HUES48 (cell line): ENCODE measurements at regions not wholly inside any gene's neighbourhood (a gene's known extent, or its start where the extent isn't known, plus 50 kb on each side); places are given as distances from the start of the nearest gene placed in this dataset.
A peak's percentile ranks its signal among the peaks of the same experiment; 100 is the strongest.
"Not testable (repeated sequence)": the region's sequence is repeated elsewhere in the genome, so short reads cannot be mapped to it uniquely, and the experiment has no call there.

ENCODE experiments used
- H3K27ac ChIP-seq: one replicate; pipeline ENCODE4 v1.7.0; 2013; ENCODE audit warnings: low read depth, low read length, inconsistent platforms
- H3K27me3 ChIP-seq: 2 replicates; pipeline ENCODE4 v1.6.1; 2013; ENCODE audit warnings: mild to moderate bottlenecking, low read length; ENCODE audit not compliant: control insufficient read depth, insufficient read depth
- H3K36me3 ChIP-seq: 2 replicates; pipeline ENCODE4 v1.6.1; 2013; ENCODE audit warnings: low read length; ENCODE audit not compliant: control insufficient read depth, insufficient read depth
- H3K4me1 ChIP-seq: 2 replicates; pipeline ENCODE4 v1.6.1; 2013; ENCODE audit warnings: mild to moderate bottlenecking, low read length; ENCODE audit not compliant: control insufficient read depth, insufficient read depth
- H3K4me3 ChIP-seq: 2 replicates; pipeline ENCODE4 v1.5.1; 2013; ENCODE audit warnings: mild to moderate bottlenecking, low read depth, low read length
- H3K9ac ChIP-seq: 2 replicates; pipeline ENCODE4 v1.6.1; 2013; ENCODE audit warnings: mild to moderate bottlenecking, low read depth, low read length, moderate library complexity
- H3K9me3 ChIP-seq: 2 replicates; pipeline ENCODE4 v1.6.1; 2013; ENCODE audit warnings: low read length; ENCODE audit not compliant: control insufficient read depth, insufficient read depth

DNA sequence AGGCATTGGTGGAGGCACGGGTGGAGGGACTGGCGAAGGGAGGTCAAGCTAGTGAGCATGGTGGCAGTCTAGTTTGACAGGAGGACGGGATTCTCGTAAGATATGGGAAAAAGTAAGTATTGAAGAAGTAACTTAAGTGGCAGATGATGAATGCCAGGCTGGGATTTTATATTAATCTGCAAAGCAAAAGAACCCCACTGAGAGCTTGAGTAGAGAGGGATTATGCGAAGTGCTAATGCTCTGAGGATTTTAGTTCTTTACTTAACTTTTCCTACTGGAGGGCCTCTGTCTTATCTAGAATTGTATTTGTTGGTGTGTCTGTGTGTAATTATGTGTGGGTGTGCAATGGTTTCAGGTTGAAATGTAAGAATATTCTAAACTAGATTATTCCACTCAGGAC, 327.9 kb downstream of the FAT4 start:
- no peak overlapping the region for H3K9ac ChIP-seq
- H3K4me1 ChIP-seq, result peaks cover 49% of the 10 kb centered on the region
- H3K27ac ChIP-seq, result peak overlapping the region; percentile 50
- no peaks in the 10 kb centered on the region for H3K36me3 ChIP-seq
- H3K9me3 ChIP-seq, result no peaks in the 10 kb centered on the region
- no peak overlapping the region for H3K4me3 ChIP-seq
- no peaks in the 10 kb centered on the region for H3K27me3 ChIP-seq

DNA sequence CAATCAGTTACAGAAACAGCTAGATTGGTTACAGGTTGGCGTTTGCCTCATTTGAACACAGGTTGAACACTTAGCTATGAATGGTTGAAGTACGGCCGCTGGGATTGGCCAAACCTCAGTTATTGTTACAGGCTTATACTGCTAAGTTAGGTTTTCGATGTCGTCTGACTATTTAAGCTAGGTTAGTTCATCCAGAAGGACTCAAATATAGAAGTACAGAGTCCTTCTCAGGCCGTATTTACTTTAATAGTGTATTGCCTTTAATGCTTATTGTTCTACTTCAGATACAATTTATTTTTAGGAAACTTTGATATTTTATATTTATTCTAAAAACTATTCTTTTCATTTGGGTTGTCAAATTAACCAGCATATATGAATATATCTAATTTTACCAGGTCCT, 334.7 kb downstream of the FAT4 start:
- H3K27ac ChIP-seq, result no peak overlapping the region
- no peak overlapping the region for H3K9ac ChIP-seq
- no peaks in the 10 kb centered on the region for H3K36me3 ChIP-seq
- H3K4me3 ChIP-seq, result no peak overlapping the region
- H3K4me1 ChIP-seq, result 0 out of 2 replicates have a peak, but pooled peaks cover 4% of the 10 kb centered on the region
- H3K9me3 ChIP-seq, result no peaks in the 10 kb centered on the region
- H3K27me3 ChIP-seq, result no peaks in the 10 kb centered on the region

DNA sequence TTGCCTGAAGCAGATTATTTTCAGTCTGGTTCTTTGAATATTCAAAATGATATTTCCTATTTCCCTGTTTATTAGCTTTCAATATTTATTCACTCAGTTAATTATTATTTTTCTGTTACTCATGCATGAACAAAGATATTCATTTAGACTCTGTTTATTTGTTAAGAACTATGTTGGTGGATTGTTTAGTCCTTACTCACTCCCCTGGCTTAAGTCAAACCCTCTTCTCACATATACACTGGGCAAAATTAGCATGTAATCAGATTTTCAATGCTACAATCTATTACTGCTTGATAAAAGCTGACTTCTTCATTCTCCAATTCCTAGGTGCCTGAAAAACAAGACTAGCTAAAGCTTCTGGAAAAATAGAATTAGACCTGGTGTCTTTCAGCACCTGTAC, 335.8 kb downstream of the FAT4 start:
- Histone ChIP-seq H3K27me3 (no peaks in the 10 kb centered on the region), H3K4me3 (no peak overlapping the region), H3K4me1 (0 out of 2 replicates have a peak, but pooled peaks cover 4% of the 10 kb centered on the region), H3K9me3 (no peaks in the 10 kb centered on the region), H3K9ac (no peak overlapping the region), H3K36me3 (no peaks in the 10 kb centered on the region), H3K27ac (no peak overlapping the region)

DNA sequence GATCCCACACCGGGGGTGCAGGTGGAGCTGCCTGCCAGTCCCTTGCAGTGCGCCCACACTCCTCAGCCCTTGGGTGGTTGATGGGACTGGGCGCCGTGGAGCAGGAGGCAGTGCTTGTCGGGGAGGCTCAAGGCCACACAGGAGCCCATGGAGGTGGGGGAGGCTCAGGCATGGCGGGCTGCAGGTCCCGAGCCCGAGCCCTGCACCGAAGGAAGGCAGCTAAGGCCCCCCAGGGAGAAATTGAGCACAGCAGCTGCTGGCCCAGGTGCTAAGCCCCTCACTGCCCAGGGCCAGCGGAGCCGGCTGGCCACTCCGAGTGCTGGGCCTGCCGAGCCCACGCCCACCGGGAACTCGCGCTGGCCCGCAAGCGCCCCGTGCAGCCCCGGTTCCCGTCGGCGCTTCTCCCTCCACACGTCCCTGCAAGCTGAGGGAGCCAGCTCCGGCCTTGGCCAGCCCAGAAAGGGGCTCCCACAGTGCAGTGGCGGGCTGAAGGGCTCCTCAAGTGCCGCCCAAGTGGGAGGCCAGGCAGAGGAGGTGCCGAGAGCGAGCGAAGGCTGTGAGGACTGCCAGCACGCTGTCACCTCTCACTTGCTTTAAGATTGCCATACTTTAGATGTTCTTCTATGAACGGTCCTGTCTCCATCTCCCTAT, 337.1 kb downstream of the FAT4 start:
- not testable (repeated sequence) for H3K9ac ChIP-seq, H3K36me3 ChIP-seq, H3K27ac ChIP-seq, H3K9me3 ChIP-seq, H3K27me3 ChIP-seq, H3K4me3 ChIP-seq, H3K4me1 ChIP-seq

DNA sequence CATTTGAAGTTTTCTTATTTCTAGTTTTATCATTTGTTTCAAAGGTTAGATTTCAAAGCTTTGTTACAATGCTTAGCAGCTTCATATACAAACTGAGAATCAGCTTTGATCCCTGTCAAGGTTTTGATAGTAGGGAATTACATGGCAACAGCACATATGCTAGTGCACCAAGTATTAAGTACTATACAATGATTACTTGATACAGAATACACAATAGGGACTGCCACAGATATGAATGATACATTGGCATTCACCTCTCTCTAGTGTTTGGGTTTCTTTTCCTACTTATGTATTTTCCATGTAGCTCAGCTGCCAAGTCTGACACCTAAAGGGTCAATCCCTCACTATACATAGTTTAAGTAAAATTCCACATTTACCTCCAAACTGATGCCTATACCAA, 344.0 kb downstream of the FAT4 start:
- H3K27me3 ChIP-seq, result no peaks in the 10 kb centered on the region
- peaks cover 24% of the 10 kb centered on the region for H3K4me1 ChIP-seq

DNA sequence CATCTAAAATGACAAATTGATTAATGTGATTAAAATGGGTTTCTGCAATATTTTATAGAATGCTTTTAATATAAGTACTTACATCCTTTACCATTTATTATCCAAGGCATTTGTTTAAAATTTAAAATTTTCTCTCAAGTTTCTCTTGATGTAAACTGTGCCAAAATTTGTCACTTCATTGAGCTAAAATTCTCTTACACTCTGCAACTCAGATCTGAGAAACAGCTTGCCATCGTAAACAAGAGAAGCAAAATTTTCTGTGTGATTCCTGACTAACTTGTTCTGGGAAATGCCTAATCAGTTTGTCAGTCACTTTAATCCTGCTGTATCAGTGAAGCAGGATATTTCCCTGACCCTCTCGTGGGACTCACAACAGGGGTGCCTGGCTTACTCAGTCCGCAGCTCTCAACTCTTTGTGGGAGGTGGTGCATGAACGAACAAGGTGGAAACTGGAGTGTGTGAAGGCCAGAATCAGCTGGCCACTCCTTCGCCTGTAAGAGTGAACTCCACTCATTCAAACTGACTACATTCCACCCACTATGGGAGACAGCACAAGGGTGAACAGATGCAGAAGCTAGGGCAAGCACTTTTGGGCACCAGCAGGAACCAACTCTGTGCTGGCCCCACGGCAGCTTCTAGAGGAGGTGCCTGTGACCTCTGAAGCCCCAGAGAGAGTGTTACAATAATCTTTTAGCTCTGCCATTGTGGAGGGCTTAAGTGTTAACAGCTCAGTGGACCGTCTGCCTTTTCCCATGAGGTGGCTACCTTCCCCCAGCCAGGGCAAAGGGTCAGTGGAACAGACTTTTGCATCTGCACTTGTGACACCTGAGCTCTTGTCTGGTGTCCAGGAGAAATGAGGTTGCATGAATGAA, 349.4 kb downstream of the FAT4 start:
- Histone ChIP-seq H3K4me1 (peaks cover 4% of the 10 kb centered on the region; the same call in 1 of the 2 replicates), H3K4me3 (no peak overlapping the region), H3K36me3 (no peaks in the 10 kb centered on the region), H3K27ac (no peak overlapping the region), H3K27me3 (no peaks in the 10 kb centered on the region), H3K9me3 (no peaks in the 10 kb centered on the region), H3K9ac (no peak overlapping the region)

More for the DNA sequence above, 344.0 kb downstream of the FAT4 start:
- H3K36me3 ChIP-seq, result no peaks in the 10 kb centered on the region
- no peaks in the 10 kb centered on the region for H3K9me3 ChIP-seq
- H3K27ac ChIP-seq, result no peak overlapping the region
- H3K4me3 ChIP-seq, result no peak overlapping the region
- H3K9ac ChIP-seq, result no peak overlapping the region

DNA sequence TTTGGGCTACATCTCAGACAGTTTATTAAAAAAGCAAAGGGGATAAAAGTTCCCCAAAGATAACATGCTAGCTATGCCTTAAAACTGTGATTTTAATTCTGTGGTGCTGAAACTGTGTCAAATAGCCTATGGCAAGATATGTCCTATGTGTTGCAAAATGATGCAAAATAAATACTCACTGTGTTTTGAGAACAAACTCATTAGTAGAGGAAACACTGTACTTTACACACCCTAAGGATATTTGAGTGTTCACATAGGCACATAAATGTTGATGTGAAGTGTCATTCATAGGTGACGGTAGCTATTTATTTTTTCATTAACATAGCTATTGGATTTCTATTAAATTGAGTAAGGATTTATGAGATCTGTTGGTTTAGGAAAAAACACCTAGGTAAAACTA, 351.9 kb downstream of the FAT4 start:
- no peak overlapping the region for H3K27ac ChIP-seq
- H3K4me3 ChIP-seq, result no peak overlapping the region
- H3K36me3 ChIP-seq, result no peaks in the 10 kb centered on the region
- no peaks in the 10 kb centered on the region for H3K27me3 ChIP-seq
- H3K9me3 ChIP-seq, result no peaks in the 10 kb centered on the region
- H3K9ac ChIP-seq, result no peak overlapping the region
- H3K4me1 ChIP-seq, result no peaks in the 10 kb centered on the region

DNA sequence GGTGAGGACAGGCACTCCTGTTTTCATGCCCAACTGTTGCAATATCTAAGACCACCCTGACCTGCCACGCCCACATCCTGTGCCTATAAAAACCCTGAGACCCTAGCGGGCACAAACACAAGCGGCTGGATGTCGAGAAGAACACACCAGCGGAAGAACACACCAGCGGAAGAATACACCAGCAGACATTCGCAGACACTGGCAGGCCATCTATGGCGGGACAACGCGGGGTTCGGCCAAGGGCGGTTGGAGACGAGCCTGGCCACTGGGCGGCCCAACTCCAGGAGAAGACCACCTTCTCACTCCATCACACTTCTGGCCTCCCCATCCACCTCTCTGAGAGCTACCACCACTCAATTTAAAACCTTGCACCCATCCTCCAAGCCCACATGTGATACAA, 361.4 kb downstream of the FAT4 start:
- no peaks in the 10 kb centered on the region for H3K36me3 ChIP-seq
- H3K27ac ChIP-seq, result no peak overlapping the region
- H3K9me3 ChIP-seq, result no peaks in the 10 kb centered on the region
- H3K4me3 ChIP-seq, result no peak overlapping the region
- no peak overlapping the region for H3K9ac ChIP-seq
- H3K4me1 ChIP-seq, result peaks cover 5% of the 10 kb centered on the region; the same call in 1 of the 2 replicates
- no peaks in the 10 kb centered on the region for H3K27me3 ChIP-seq

DNA sequence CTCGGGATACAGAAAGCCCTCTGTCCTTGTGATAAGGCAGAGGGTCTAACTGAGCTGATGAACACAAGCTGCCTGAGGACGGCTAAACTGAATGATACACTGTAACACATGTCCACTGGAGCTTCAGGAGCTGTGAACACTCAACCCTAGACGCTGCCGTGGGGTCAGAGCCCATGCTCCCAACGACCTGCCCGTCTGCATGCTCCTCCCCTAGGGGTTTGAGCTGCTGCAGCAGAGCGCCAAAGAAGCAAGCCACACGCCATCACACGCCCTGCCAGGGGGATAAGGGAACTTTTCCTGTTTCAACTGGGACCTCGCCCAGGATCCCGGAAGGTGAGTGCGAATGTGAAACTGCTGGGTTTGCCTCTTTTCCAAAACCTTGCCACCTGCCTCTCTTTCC, 361.8 kb downstream of the FAT4 start:
- Histone ChIP-seq H3K9ac (no peak overlapping the region), H3K4me1 (peaks cover 5% of the 10 kb centered on the region; the same call in 1 of the 2 replicates), H3K36me3 (no peaks in the 10 kb centered on the region), H3K27me3 (no peaks in the 10 kb centered on the region), H3K9me3 (no peaks in the 10 kb centered on the region), H3K4me3 (no peak overlapping the region), H3K27ac (no peak overlapping the region)

DNA sequence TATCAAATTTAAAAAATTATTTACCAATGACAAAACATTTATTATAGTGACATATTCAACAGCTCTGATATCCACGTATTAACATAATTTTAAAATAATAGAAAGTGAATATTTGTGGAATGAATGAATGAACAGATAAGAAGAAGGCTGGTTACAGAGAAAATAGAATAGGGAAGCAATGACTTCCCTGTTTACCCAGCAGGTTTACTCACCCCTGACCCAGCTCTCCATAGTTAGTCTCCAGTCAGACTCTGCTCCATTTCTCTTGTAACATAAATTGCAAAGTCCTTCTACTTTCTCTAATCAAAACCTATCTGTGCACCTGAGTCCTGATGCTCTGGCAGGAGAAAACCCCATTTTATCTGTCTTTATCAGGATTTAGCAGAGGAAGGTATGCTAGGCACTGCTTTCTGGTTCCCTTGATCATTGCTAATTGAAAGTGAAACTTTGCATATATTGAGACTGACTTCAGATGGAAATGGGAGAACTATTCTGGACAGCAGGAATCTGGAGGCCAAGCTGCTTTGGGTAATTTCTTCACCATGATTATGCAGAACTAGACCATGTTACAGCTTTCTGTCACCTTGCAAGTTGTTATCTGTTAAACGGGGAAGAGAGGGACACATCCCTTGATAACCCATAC, 363.0 kb downstream of the FAT4 start:
- Histone ChIP-seq H3K4me1 (peaks cover 5% of the 10 kb centered on the region; the same call in 1 of the 2 replicates), H3K27me3 (no peaks in the 10 kb centered on the region), H3K36me3 (no peaks in the 10 kb centered on the region), H3K4me3 (no peak overlapping the region), H3K9ac (no peak overlapping the region), H3K9me3 (no peaks in the 10 kb centered on the region), H3K27ac (no peak overlapping the region)

DNA sequence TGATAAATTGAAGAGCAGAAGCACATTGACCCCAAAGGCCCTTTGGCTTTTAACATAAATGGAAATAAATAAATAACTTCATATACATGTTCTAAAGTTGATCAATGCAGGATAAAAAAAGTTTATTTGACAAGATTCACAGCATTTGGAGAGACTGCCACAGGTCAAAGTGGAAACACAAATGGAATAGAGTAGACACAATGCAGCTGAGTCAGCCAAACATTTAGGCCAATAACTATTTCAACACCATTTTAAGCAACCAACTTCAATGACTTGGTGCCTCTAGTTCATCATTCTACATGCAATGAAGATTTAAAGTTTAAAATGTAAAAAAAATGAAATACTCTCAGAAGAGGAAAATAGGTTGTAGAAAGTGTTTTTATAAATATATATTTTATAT, 365.2 kb downstream of the FAT4 start:
- Histone ChIP-seq H3K9me3 (no peaks in the 10 kb centered on the region), H3K9ac (no peak overlapping the region), H3K4me3 (no peak overlapping the region), H3K36me3 (no peaks in the 10 kb centered on the region), H3K27ac (no peak overlapping the region), H3K27me3 (no peaks in the 10 kb centered on the region), H3K4me1 (peaks cover 5% of the 10 kb centered on the region; the same call in 1 of the 2 replicates)
